ENCODE measurements at regions not wholly inside any gene's neighbourhood (a gene's known extent, or its start where the extent isn't known, plus 50 kb on each side); places are given as distances from the start of the nearest gene placed in this dataset.

DNA sequence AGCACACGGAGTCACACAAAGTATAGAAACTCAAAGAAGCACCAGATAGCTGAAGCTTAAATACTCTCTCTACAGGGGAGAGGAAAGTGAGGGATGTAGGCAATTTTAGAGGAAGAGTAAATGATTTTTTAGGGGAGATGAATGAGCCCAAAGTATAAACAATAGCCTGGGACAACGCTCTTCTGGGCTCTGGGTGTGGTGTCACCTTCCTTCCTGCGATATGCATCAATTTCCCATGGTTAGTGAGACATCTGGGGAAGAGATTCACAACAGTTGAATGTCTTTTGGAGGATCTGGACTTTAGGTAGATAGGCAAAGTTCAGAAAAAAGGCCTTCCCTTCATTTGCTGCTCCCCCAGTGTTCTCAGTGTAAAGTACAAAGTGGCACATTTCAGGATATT, 125.2 kb downstream of the EFHB start:
- no peak for DNase-seq (ENCODE audit: low spot score)
- Mint-ChIP-seq H3K27me3 (ENCODE audit: low read depth) (peaks cover 10% of the 10 kb centered on the region), H3K9me3 (ENCODE audit: low read depth) (peaks cover 5% of the 10 kb centered on the region), H3K36me3 (ENCODE audit: low read depth) (no peaks in the 10 kb centered on the region), H3K4me1 (ENCODE audit: low read depth) (no peaks in the 10 kb centered on the region), H3K27ac (ENCODE audit: unreplicated experiment) (no peak overlapping the region), H3K4me3 (ENCODE audit: unreplicated experiment) (no peak overlapping the region)
- TF ChIP-seq, protein P1, sequence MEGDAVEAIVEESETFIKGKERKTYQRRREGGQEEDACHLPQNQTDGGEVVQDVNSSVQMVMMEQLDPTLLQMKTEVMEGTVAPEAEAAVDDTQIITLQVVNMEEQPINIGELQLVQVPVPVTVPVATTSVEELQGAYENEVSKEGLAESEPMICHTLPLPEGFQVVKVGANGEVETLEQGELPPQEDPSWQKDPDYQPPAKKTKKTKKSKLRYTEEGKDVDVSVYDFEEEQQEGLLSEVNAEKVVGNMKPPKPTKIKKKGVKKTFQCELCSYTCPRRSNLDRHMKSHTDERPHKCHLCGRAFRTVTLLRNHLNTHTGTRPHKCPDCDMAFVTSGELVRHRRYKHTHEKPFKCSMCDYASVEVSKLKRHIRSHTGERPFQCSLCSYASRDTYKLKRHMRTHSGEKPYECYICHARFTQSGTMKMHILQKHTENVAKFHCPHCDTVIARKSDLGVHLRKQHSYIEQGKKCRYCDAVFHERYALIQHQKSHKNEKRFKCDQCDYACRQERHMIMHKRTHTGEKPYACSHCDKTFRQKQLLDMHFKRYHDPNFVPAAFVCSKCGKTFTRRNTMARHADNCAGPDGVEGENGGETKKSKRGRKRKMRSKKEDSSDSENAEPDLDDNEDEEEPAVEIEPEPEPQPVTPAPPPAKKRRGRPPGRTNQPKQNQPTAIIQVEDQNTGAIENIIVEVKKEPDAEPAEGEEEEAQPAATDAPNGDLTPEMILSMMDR (IDR thresholded peaks at IDR 0.05): no peak

DNA sequence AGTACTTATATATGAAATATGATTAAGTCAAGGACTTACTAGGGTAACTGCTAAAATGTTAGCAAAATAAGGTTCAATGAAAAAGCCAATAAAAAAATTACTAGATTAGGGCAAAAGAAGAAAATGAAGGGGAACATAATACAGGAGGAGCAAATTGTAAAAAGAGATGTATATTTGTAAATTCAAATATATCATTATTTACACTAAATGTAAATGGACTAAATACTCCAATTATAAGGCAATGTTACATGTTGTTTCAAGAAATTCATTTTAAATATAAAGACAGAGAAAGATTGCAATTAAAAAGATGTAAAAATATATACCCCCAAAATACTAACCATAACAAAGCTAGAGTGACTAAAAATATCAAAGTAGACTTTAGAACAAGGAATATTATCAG, 134.1 kb downstream of the EFHB start:
- Mint-ChIP-seq H3K27me3 (ENCODE audit: low read depth) (peaks cover 6% of the 10 kb centered on the region), H3K4me1 (ENCODE audit: low read depth) (no peaks in the 10 kb centered on the region), H3K9me3 (ENCODE audit: low read depth) (peaks cover 37% of the 10 kb centered on the region), H3K27ac (ENCODE audit: unreplicated experiment) (no peak overlapping the region), H3K4me3 (ENCODE audit: unreplicated experiment) (no peak overlapping the region), H3K36me3 (ENCODE audit: low read depth) (peaks cover 2% of the 10 kb centered on the region)
- TF ChIP-seq, protein P1 (IDR thresholded peaks at IDR 0.05): no peak
- DNase-seq (ENCODE audit: low spot score): no peak

GRCh38 chr3:19799115-19799514, 134.9 kb downstream of the EFHB start:
- peaks cover 34% of the 10 kb centered on the region for H3K9me3 Mint-ChIP-seq (ENCODE audit: low read depth)
- peaks cover 6% of the 10 kb centered on the region for H3K27me3 Mint-ChIP-seq (ENCODE audit: low read depth)
- peaks cover 2% of the 10 kb centered on the region for H3K36me3 Mint-ChIP-seq (ENCODE audit: low read depth)
- no peak overlapping the region for H3K27ac Mint-ChIP-seq (ENCODE audit: unreplicated experiment)
- TF ChIP-seq, protein P1 (IDR thresholded peaks at IDR 0.05): no peak
- no peak overlapping the region for H3K4me3 Mint-ChIP-seq (ENCODE audit: unreplicated experiment)
- H3K4me1 Mint-ChIP-seq (ENCODE audit: low read depth): no peaks in the 10 kb centered on the region
- DNase-seq (ENCODE audit: low spot score): no peak

DNA sequence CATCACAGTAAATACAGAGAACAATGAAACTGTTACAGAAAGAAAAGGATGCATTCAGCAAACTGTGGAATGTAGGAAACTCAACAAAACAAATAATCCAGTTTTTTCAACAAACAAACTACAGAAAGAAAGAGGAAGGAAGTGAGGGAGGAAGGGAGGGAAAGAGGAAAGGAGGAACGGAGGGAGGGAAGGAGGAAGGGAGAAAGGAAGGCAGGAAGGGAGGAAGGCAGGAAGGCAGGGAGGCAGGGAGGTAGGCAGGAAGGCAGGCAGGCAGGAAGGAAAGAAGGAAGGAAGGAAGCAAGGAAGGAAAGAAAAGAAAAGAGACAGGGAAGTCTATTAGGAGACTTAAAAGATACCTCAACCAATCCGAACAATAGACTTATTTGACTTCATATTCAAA, 135.7 kb downstream of the EFHB start:
- no peak for DNase-seq (ENCODE audit: low spot score)

GRCh38 chr3:19792388-19792787, 141.6 kb downstream of the EFHB start:
- peaks cover 5% of the 10 kb centered on the region for H3K27me3 Mint-ChIP-seq (ENCODE audit: low read depth)
- TF ChIP-seq, protein P1 (IDR thresholded peaks at IDR 0.05): no peak
- H3K27ac Mint-ChIP-seq (ENCODE audit: unreplicated experiment): no peak overlapping the region
- H3K4me1 Mint-ChIP-seq (ENCODE audit: low read depth): no peaks in the 10 kb centered on the region
- no peak overlapping the region for H3K4me3 Mint-ChIP-seq (ENCODE audit: unreplicated experiment)
- no peaks in the 10 kb centered on the region for H3K36me3 Mint-ChIP-seq (ENCODE audit: low read depth)
- H3K9me3 Mint-ChIP-seq (ENCODE audit: low read depth): no peaks in the 10 kb centered on the region
- DNase-seq (ENCODE audit: low spot score): no peak

More for the DNA sequence above, 135.7 kb downstream of the EFHB start:
- Mint-ChIP-seq H3K27ac (ENCODE audit: unreplicated experiment) (no peak overlapping the region), H3K4me3 (ENCODE audit: unreplicated experiment) (no peak overlapping the region), H3K9me3 (ENCODE audit: low read depth) (peaks cover 28% of the 10 kb centered on the region), H3K36me3 (ENCODE audit: low read depth) (peaks cover 2% of the 10 kb centered on the region), H3K27me3 (ENCODE audit: low read depth) (peaks cover 6% of the 10 kb centered on the region), H3K4me1 (ENCODE audit: low read depth) (no peaks in the 10 kb centered on the region)
- TF ChIP-seq, protein P1 (IDR thresholded peaks at IDR 0.05): no peak
